ENCODE measurements at regions not wholly inside any gene's neighbourhood (a gene's known extent, or its start where the extent isn't known, plus 50 kb on each side); places are given as distances from the start of the nearest gene placed in this dataset.

DNA sequence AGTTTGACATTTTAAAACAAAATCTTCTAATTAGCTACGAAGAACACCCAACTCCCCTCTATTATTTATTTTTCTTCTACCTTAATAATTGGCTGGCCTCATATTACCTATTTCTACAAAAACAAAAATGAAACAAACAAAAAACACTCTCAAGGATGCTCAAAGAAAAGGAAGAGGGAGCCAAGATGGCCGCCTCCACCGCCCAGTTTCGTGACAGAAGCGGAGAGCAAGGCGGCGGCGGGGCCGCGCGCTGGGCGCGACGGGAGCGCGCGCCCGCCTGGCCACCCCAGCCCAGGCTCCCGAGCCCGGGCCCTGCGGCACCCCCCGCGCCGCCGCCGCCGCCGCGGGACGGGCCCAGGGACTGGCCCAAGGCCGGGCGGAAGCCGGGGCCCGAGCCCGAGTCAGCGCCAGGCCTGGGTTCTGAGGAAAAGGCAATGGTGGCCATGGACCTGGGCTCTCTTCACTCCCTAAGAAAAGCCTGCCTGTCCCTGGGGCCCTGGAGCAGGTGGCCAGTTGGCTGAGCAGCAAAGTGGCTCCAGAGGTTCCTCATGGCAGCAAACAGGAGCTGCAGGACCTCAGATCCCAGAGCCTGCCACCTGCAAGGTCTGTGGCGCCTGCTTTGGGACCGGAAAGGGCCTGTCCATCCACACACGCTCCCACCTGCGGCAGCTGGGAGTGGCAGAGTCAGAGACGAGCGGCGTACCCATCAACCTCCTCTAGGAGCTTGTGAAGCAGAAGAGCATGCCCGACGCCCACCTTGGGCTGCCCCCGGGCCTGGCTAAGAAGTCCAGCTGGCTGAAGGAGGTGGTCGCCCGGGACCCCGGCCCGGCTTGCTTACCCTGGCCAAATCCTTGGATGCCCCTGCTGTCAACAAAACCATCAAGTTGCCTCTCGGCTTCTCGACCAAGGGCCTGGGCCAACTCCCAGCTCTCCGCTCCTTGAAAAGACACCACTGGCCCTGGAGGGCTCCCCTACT, 543.2 kb upstream of the CCDC179 start:
- Mint-ChIP-seq H3K4me3 (no peak overlapping the region), H3K9me3 (peaks cover 15% of the 10 kb centered on the region), H3K4me1 (no peaks in the 10 kb centered on the region), H3K27ac (no peak overlapping the region), H3K36me3 (ENCODE audit: low read depth) (no peaks in the 10 kb centered on the region), H3K27me3 (ENCODE audit: low read depth) (no peaks in the 10 kb centered on the region)
- TF ChIP-seq, protein P1, sequence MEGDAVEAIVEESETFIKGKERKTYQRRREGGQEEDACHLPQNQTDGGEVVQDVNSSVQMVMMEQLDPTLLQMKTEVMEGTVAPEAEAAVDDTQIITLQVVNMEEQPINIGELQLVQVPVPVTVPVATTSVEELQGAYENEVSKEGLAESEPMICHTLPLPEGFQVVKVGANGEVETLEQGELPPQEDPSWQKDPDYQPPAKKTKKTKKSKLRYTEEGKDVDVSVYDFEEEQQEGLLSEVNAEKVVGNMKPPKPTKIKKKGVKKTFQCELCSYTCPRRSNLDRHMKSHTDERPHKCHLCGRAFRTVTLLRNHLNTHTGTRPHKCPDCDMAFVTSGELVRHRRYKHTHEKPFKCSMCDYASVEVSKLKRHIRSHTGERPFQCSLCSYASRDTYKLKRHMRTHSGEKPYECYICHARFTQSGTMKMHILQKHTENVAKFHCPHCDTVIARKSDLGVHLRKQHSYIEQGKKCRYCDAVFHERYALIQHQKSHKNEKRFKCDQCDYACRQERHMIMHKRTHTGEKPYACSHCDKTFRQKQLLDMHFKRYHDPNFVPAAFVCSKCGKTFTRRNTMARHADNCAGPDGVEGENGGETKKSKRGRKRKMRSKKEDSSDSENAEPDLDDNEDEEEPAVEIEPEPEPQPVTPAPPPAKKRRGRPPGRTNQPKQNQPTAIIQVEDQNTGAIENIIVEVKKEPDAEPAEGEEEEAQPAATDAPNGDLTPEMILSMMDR (IDR thresholded peaks at IDR 0.05; ENCODE audit: unreplicated experiment in 3 of 3): no peak

- Mint-ChIP-seq H3K36me3 (ENCODE audit: low read depth) (no peaks in the 10 kb centered on the region), H3K4me3 (no peak overlapping the region), H3K27me3 (ENCODE audit: low read depth) (no peaks in the 10 kb centered on the region), H3K4me1 (no peaks in the 10 kb centered on the region), H3K27ac (no peak overlapping the region), H3K9me3 (peaks cover 22% of the 10 kb centered on the region)
- TF ChIP-seq, protein P1 (IDR thresholded peaks at IDR 0.05; ENCODE audit: unreplicated experiment in 3 of 3): no peak
Measured at GRCh38 chr11:23404225-23405160, 544.2 kb upstream of the CCDC179 start.

DNA sequence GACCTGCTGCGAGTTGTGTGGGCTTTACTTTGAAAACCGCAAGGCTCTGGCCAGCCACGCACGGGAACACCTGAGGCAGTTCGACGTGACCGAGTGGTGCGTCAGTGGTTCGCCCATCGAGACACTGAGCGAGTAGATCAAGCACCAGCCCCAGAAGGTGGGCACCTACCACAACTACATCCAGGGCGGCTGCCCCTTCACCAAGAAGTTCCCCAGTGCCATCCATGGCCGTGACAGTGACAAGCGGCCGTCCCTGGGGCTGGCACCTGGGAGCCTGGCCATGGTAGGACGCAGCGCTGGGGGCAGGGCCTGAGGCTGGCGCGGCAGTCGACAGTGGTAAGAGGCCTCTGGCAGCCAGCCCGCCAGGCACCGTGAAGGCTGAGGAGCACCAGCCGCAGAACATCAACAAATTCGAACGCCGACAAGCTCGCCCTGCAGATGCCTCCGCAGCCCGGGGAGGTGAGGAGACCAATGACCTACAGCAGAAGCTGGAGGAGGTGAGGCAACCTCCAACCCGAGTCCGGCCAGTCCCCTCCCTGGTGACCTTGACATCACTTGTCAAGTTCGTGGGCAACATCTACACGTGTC, 545.2 kb upstream of the CCDC179 start:
- Mint-ChIP-seq H3K27me3 (ENCODE audit: low read depth) (no peaks in the 10 kb centered on the region), H3K9me3 (peaks cover 31% of the 10 kb centered on the region), H3K27ac (no peak overlapping the region), H3K4me3 (no peak overlapping the region), H3K4me1 (no peaks in the 10 kb centered on the region), H3K36me3 (ENCODE audit: low read depth) (no peaks in the 10 kb centered on the region)
- TF ChIP-seq, protein P1 (IDR thresholded peaks at IDR 0.05; ENCODE audit: unreplicated experiment in 3 of 3): no peak

DNA sequence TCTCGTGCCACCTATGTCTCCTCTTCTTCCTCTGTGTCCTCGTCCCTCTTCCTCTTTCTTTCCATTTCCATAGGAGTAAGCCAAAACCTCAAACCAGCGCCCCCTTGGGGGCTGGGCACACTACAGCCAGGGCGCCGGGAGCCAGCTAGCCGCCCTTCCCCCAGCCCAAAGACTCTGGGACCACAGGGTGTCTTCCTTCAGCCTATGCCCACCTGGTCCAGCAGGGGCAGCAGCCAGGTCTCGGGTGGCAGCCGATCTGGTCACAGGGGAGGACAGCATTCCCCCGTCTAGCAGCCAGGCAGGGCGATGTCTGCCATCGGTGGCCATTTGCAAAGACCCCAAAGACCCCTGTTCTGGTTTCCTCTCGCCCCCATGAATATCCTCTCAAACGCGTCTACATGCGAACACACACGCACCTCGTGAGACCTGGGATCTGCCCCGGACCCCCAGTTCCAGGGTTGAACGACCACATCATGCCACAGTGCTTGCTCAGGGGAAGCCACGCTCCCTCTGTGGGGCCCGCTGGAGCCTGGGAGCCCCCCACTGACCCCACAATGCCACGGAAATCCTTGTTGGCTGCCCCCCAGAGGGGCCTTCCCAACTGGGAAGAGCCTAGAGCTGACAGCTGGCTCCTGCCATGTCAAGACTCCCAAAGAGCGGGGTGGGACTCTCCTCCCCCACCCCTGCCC, 546.0 kb upstream of the CCDC179 start:
- H3K27ac Mint-ChIP-seq: no peak overlapping the region
- peaks cover 39% of the 10 kb centered on the region for H3K9me3 Mint-ChIP-seq
- no peaks in the 10 kb centered on the region for H3K36me3 Mint-ChIP-seq (ENCODE audit: low read depth)
- H3K4me1 Mint-ChIP-seq: no peaks in the 10 kb centered on the region
- TF ChIP-seq, protein P1 (IDR thresholded peaks at IDR 0.05; ENCODE audit: unreplicated experiment in 3 of 3): no peak
- no peaks in the 10 kb centered on the region for H3K27me3 Mint-ChIP-seq (ENCODE audit: low read depth)
- no peak overlapping the region for H3K4me3 Mint-ChIP-seq

DNA sequence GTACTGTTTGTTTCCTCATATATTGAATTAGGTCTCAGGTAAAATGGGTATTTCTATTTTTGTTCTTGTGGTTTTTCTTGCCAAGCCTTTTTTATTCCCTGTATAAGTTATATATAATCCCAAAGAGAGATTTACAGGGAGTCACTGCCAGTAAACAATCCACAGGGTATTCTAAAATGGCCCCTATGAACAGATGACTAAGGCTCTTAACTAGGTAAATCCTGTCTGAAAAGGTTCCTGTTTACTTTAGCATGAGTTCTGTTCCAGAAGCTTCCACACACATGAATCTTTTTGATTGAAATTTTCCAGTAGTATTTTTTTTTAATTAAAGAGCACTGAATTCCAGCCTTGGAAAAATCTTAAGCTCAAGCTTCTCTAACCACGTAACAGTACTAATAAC, 552.8 kb upstream of the CCDC179 start:
- H3K4me1 Mint-ChIP-seq: no peaks in the 10 kb centered on the region
- no peaks in the 10 kb centered on the region for H3K36me3 Mint-ChIP-seq (ENCODE audit: low read depth)
- peaks cover 38% of the 10 kb centered on the region for H3K9me3 Mint-ChIP-seq
- TF ChIP-seq, protein P1 (IDR thresholded peaks at IDR 0.05; ENCODE audit: unreplicated experiment in 3 of 3): no peak
- no peaks in the 10 kb centered on the region for H3K27me3 Mint-ChIP-seq (ENCODE audit: low read depth)
- no peak overlapping the region for H3K4me3 Mint-ChIP-seq
- no peak overlapping the region for H3K27ac Mint-ChIP-seq
